RWPE2 (cell line): ENCODE measurements at regions not wholly inside any gene's neighbourhood (a gene's known extent, or its start where the extent isn't known, plus 50 kb on each side); places are given as distances from the start of the nearest gene placed in this dataset.
A peak's percentile ranks its signal among the peaks of the same experiment; 100 is the strongest.

Source experiments
- ATAC-seq: fragments of 200-7000 bp; cut with Tn5 transposase; 3 replicates; pipeline ENCODE4 v1.9.1; 2021; ENCODE audit warnings: low read depth
- DNase-seq: peaks from one replicate; pipeline ENCODE4 v3.0.0-alpha.2; 2020; ENCODE audit warnings: low spot score
- H3K27ac ChIP-seq: fragments of 450-650 bp; 2 replicates; pipeline ENCODE4 v1.5.1; 2017; ENCODE audit warnings: mild to moderate bottlenecking; ENCODE audit not compliant: poor library complexity, severe bottlenecking
- H3K27me3 ChIP-seq: fragments of 250-450 bp; sonication (Bioruptor Pico); 2 replicates; pipeline ENCODE4 v1.5.1; 2021; ENCODE audit warnings: mild to moderate bottlenecking, moderate library complexity; ENCODE audit not compliant: insufficient read depth, poor library complexity, severe bottlenecking
- H3K36me3 ChIP-seq: fragments of 250-450 bp; sonication (Bioruptor Pico); 2 replicates; pipeline ENCODE4 v1.5.1; 2020; ENCODE audit warnings: low read depth, mild to moderate bottlenecking, moderate library complexity
- H3K4me1 ChIP-seq: fragments of 250-450 bp; sonication (Bioruptor Pico); 2 replicates; pipeline ENCODE4 v1.5.1; 2021; ENCODE audit warnings: mild to moderate bottlenecking, moderate library complexity; ENCODE audit not compliant: insufficient read depth, poor library complexity, severe bottlenecking
- H3K4me3 ChIP-seq: fragments of 250-450 bp; sonication (Bioruptor Pico); 2 replicates; pipeline ENCODE4 v1.5.1; 2021; ENCODE audit warnings: mild to moderate bottlenecking, moderate library complexity; ENCODE audit not compliant: severe bottlenecking
- H3K9me3 ChIP-seq: fragments of 250-450 bp; sonication (Bioruptor Pico); 2 replicates; pipeline ENCODE4 v1.5.1; 2021; ENCODE audit warnings: mild to moderate bottlenecking, moderate library complexity; ENCODE audit not compliant: severe bottlenecking
- TF ChIP-seq, protein P1 (sequence below): fragments of 450-650 bp; IDR thresholded peaks from one replicate; pipeline ENCODE4 v1.5.1; 2017; ENCODE audit warnings: mild to moderate bottlenecking, moderate library complexity; ENCODE audit not compliant: poor library complexity, severe bottlenecking

DNA sequence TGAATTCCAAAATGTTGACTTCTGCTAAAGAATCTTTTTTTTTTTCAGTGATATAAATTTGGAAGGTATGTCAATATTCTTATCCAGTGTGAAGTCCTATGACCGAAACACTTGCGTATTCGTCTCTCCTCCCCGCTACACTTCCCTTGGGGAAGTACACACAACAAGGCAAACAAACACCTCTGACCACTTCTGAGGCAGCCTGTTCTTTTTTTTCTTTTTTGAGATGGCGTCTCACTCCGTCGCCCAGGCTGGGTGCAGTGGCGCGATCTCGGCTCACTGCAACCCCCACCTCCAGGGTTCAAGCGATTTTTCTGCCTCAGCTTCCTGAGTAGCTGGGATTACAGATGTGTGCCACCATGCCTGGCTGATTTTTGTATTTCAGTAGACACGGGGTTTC, 78.1 kb upstream of the DHRSX start:
- DNase-seq (no peak), ATAC-seq (no peak)
- H3K36me3 ChIP-seq, result no peaks in the 10 kb centered on the region
- H3K9me3 ChIP-seq, result no peaks in the 10 kb centered on the region
- H3K4me3 ChIP-seq, result no peak overlapping the region
- TF ChIP-seq, protein P1, sequence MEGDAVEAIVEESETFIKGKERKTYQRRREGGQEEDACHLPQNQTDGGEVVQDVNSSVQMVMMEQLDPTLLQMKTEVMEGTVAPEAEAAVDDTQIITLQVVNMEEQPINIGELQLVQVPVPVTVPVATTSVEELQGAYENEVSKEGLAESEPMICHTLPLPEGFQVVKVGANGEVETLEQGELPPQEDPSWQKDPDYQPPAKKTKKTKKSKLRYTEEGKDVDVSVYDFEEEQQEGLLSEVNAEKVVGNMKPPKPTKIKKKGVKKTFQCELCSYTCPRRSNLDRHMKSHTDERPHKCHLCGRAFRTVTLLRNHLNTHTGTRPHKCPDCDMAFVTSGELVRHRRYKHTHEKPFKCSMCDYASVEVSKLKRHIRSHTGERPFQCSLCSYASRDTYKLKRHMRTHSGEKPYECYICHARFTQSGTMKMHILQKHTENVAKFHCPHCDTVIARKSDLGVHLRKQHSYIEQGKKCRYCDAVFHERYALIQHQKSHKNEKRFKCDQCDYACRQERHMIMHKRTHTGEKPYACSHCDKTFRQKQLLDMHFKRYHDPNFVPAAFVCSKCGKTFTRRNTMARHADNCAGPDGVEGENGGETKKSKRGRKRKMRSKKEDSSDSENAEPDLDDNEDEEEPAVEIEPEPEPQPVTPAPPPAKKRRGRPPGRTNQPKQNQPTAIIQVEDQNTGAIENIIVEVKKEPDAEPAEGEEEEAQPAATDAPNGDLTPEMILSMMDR, result no peak
- H3K4me1 ChIP-seq, result no peaks in the 10 kb centered on the region
- peaks cover 28% of the 10 kb centered on the region for H3K27me3 ChIP-seq
- no peak overlapping the region for H3K27ac ChIP-seq

DNA sequence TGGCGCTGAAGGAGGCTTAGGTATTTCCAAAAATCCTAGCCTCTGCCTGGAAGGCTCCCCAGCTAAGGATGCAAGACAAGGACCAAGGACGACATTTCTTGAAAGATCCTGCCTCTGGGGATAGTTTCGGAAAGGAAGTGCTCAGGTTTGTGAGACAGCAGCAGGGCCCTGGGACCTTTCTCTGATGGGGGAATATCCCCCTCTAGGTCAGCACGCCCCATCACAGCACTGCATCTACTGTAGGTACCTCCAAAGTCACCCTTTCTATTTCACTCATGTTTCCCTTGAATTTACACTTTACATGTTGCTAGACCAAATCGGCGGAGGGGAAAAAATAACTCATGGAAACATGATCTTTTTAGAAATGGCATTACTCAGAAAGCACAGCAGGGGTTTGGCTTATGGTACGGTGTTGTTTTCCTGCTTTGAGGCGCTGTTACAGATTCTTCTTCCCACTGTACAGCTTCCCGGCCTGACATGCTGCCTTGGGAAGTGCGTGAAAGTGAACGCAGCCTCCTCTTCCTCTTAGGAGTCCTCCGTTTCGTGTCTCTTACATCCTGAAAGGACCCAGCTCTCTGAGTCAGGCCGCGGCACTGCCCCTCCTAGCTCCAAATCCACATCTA, 77.2 kb upstream of the DHRSX start:
- H3K4me3 ChIP-seq, result no peak overlapping the region
- no peak for DNase-seq
- H3K4me1 ChIP-seq, result peaks cover 2% of the 10 kb centered on the region
- no peaks in the 10 kb centered on the region for H3K9me3 ChIP-seq
- peaks cover 18% of the 10 kb centered on the region for H3K27me3 ChIP-seq
- ATAC-seq, result no peak
- H3K27ac ChIP-seq, result no peak overlapping the region
- TF ChIP-seq, protein P1, result no peak
- no peaks in the 10 kb centered on the region for H3K36me3 ChIP-seq

DNA sequence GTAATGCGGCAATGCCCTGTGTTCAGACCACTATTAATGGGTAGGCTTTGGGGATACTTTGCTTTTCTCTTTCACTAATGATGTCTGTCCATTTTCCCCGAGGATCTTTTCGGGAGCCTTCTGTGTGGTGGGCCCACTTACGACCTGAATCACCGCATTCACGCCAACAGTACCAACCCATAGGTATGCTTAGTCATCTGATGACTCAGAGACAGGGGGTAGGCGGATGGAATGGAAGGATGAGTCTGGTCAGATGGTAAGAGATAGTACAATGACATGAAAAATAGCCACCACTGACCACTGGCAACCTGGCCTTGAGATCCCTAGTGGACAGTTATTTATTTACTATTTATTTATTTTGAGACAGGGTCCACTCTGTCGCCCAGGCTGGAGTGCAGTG, 76.0 kb upstream of the DHRSX start:
- H3K36me3 ChIP-seq, result no peaks in the 10 kb centered on the region
- TF ChIP-seq, protein P1, result no peak
- ATAC-seq, result peak; percentile 71
- H3K9me3 ChIP-seq, result no peaks in the 10 kb centered on the region
- no peak overlapping the region for H3K4me3 ChIP-seq
- no peak overlapping the region for H3K27ac ChIP-seq
- peaks cover 9% of the 10 kb centered on the region for H3K4me1 ChIP-seq
- DNase-seq, result no peak
- H3K27me3 ChIP-seq, result peaks cover 7% of the 10 kb centered on the region

DNA sequence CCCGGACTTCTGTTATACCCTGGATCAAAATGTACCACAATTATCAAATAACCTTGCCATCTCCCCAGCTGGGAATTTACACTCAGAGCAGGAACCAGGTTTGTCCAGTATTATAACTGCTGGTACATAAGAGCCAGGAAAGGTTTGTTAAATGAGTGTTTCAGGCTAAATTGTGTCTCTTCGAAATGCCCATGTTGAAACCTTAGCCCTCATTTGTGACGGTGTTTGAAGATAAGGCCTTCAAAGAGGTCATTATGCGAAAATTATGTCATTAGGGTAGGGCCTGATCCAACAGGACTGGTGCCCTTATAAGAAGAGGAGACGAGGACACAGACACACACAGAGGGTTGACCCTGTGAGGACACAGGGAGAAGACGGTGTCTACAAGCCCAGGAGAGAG, 73.5 kb upstream of the DHRSX start:
- H3K9me3 ChIP-seq, result no peaks in the 10 kb centered on the region
- H3K27ac ChIP-seq, result no peak overlapping the region
- H3K4me3 ChIP-seq, result no peak overlapping the region
- TF ChIP-seq, protein P1, result no peak
- DNase-seq (no peak), ATAC-seq (no peak)
- peaks cover 9% of the 10 kb centered on the region for H3K4me1 ChIP-seq
- H3K36me3 ChIP-seq, result no peaks in the 10 kb centered on the region
- no peaks in the 10 kb centered on the region for H3K27me3 ChIP-seq

DNA sequence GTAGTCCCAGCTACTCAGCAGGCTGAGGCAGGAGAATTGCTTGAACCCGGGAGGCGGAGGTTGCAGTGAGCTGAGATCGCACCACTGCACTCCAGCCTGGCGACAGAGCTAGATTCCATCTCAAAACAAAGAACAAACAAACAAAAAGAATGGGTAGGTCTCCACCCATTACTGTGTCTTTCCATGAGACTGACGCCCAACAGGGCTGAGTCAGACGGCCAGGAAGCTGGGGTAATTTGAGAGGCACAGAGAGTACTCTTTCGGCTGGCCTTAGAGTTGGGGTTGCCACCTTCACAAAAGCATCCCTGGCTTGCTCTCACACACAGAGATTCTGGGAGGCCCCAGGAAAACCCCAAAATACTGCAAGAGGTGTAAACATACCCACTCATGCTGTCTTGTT, 72.0 kb upstream of the DHRSX start:
- no peak for DNase-seq
- Histone ChIP-seq H3K9me3 (no peaks in the 10 kb centered on the region), H3K27ac (no peak overlapping the region), H3K4me3 (no peak overlapping the region), H3K36me3 (no peaks in the 10 kb centered on the region), H3K27me3 (no peaks in the 10 kb centered on the region), H3K4me1 (peaks cover 9% of the 10 kb centered on the region)
- ATAC-seq, result peak; percentile 94
- TF ChIP-seq, protein P1, result no peak
